HG03575 (cell line): ENCODE measurements at regions not wholly inside any gene's neighbourhood (a gene's known extent, or its start where the extent isn't known, plus 50 kb on each side); places are given as distances from the start of the nearest gene placed in this dataset.
"Not testable (repeated sequence)": the region's sequence is repeated elsewhere in the genome, so short reads cannot be mapped to it uniquely, and the experiment has no call there.

ENCODE experiments used
- ATAC-seq: cut with Tn5 transposase; IDR thresholded peaks from one replicate; pipeline ENCODE4 v1.9.1; 2021; ENCODE audit not compliant: unreplicated experiment, insufficient number of reproducible peaks, low FRiP score; ENCODE audit errors: extremely low read depth

- ATAC-seq, result no peak
Measured at GRCh38 chr2:107078584-107078983, 192.6 kb upstream of the ST6GAL2 start.

- no peak for ATAC-seq
Measured at GRCh38 chr2:107086497-107086896, 200.5 kb upstream of the ST6GAL2 start.

GRCh38 chr2:107088156-107088555 lies 202.2 kb upstream of the ST6GAL2 start:
- ATAC-seq, result no peak

GRCh38 chr2:107091163-107091864 lies 205.3 kb upstream of the ST6GAL2 start:
- no peak for ATAC-seq

- no peak for ATAC-seq
Measured at GRCh38 chr2:107093426-107093957, 207.5 kb upstream of the ST6GAL2 start.

GRCh38 chr2:107094450-107094986 lies 208.6 kb upstream of the ST6GAL2 start:
- ATAC-seq, result no peak

- ATAC-seq, result no peak
Measured at GRCh38 chr2:107102176-107102575, 216.2 kb upstream of the ST6GAL2 start.

GRCh38 chr2:107107351-107107750 lies 221.4 kb upstream of the ST6GAL2 start:
- ATAC-seq, result no peak

- no peak for ATAC-seq
Measured at GRCh38 chr2:107108556-107108955, 222.6 kb upstream of the ST6GAL2 start.

- ATAC-seq, result no peak
Measured at GRCh38 chr2:107111623-107112022, 225.7 kb upstream of the ST6GAL2 start.

GRCh38 chr2:107112561-107112960 lies 226.6 kb upstream of the ST6GAL2 start:
- ATAC-seq, result no peak

- ATAC-seq, result no peak
Measured at GRCh38 chr2:107128381-107128780, 242.4 kb upstream of the ST6GAL2 start.

GRCh38 chr2:107132070-107132469 lies 246.1 kb upstream of the ST6GAL2 start:
- ATAC-seq, result peak; percentile 90

- no peak for ATAC-seq
Measured at GRCh38 chr2:107132746-107133145, 246.8 kb upstream of the ST6GAL2 start.

- ATAC-seq, result no peak
Measured at GRCh38 chr2:107133412-107133811, 247.4 kb upstream of the ST6GAL2 start.

- ATAC-seq, result no peak
Measured at GRCh38 chr2:107136733-107137132, 250.8 kb upstream of the ST6GAL2 start.

- no peak for ATAC-seq
Measured at GRCh38 chr2:107137706-107138105, 251.7 kb upstream of the ST6GAL2 start.

GRCh38 chr2:107146181-107146580 lies 260.2 kb upstream of the ST6GAL2 start:
- ATAC-seq, result no peak

GRCh38 chr2:107146645-107147044 lies 260.7 kb upstream of the ST6GAL2 start:
- not testable (repeated sequence) for ATAC-seq

GRCh38 chr2:107148055-107148454 lies 262.1 kb upstream of the ST6GAL2 start:
- no peak for ATAC-seq

- ATAC-seq, result no peak
Measured at GRCh38 chr2:107148496-107148895, 262.5 kb upstream of the ST6GAL2 start.
